GM23248 (cell line): ENCODE measurements at regions not wholly inside any gene's neighbourhood (a gene's known extent, or its start where the extent isn't known, plus 50 kb on each side); places are given as distances from the start of the nearest gene placed in this dataset.

Experiments
- DNase-seq: peaks from one replicate; pipeline ENCODE4 v3.0.0-alpha.2; 2015
- H2AFZ ChIP-seq: fragments of 200-600 bp; sonication (generic); 2 replicates; pipeline ENCODE4 v1.6.1; 2016; ENCODE audit warnings: antibody characterized with exemption
- H3F3A ChIP-seq: fragments of 200-600 bp; sonication (generic); 2 replicates; pipeline ENCODE4 v1.6.1; 2016; ENCODE audit warnings: mild to moderate bottlenecking, antibody characterized with exemption, mixed run types; ENCODE audit not compliant: insufficient read depth
- H3K27ac ChIP-seq: fragments of 200-600 bp; sonication (generic); 2 replicates; pipeline ENCODE4 v1.5.1; 2016; ENCODE audit warnings: mild to moderate bottlenecking
- H3K27me3 ChIP-seq: fragments of 200-600 bp; sonication (generic); replicated peaks from 2 replicates; pipeline ENCODE4 v1.6.1; 2016; ENCODE audit warnings: mild to moderate bottlenecking; ENCODE audit not compliant: insufficient read depth
- H3K36me3 ChIP-seq: fragments of 200-600 bp; sonication (generic); 2 replicates; pipeline ENCODE4 v1.6.1; 2016; ENCODE audit warnings: low read depth, mild to moderate bottlenecking
- H3K4me1 ChIP-seq: fragments of 200-600 bp; sonication (generic); 2 replicates; pipeline ENCODE4 v1.6.1; 2016; ENCODE audit warnings: mild to moderate bottlenecking; ENCODE audit not compliant: insufficient read depth
- H3K4me2 ChIP-seq: fragments of 200-600 bp; sonication (generic); one replicate; pipeline ENCODE4 v1.6.1; 2016; ENCODE audit warnings: mild to moderate bottlenecking; ENCODE audit not compliant: unreplicated experiment
- H3K4me3 ChIP-seq: fragments of 200-600 bp; sonication (generic); 2 replicates; pipeline ENCODE4 v1.5.1; 2016; ENCODE audit warnings: mild to moderate bottlenecking
- H3K79me2 ChIP-seq: fragments of 200-600 bp; sonication (generic); 2 replicates; pipeline ENCODE4 v1.6.1; 2016; ENCODE audit warnings: mild to moderate bottlenecking; ENCODE audit not compliant: insufficient read depth
- H3K9ac ChIP-seq: fragments of 200-600 bp; sonication (generic); 2 replicates; pipeline ENCODE4 v1.6.1; 2016; ENCODE audit warnings: mild to moderate bottlenecking
- H3K9me2 ChIP-seq: fragments of 200-600 bp; sonication (generic); 2 replicates; pipeline ENCODE4 v1.6.1; 2016; ENCODE audit warnings: mixed run types, mild to moderate bottlenecking, moderate library complexity; ENCODE audit not compliant: insufficient read depth
- H3K9me3 ChIP-seq: fragments of 200-600 bp; sonication (generic); one replicate; pipeline ENCODE4 v1.6.1; 2017; ENCODE audit warnings: low read depth
- H4K20me1 ChIP-seq: fragments of 200-600 bp; sonication (generic); 2 replicates; pipeline ENCODE4 v1.6.0; 2016; ENCODE audit not compliant: insufficient read depth
- EZH2 ChIP-seq: fragments of 200-600 bp; sonication (generic); IDR thresholded peaks from 2 replicates; pipeline ENCODE4 v1.6.1; 2018; ENCODE audit warnings: antibody characterized with exemption, mild to moderate bottlenecking; ENCODE audit not compliant: insufficient read depth, poor library complexity, severe bottlenecking
- EZH2phosphoT487 ChIP-seq: fragments of 200-600 bp; sonication (generic); IDR thresholded peaks from 2 replicates; pipeline ENCODE4 v1.6.1; 2018; ENCODE audit warnings: antibody characterized with exemption, moderate library complexity, mild to moderate bottlenecking, low read depth; ENCODE audit not compliant: insufficient read depth
- WGBS, 2 experiments: methylation state at CpG; one replicate each; pipeline ENCODE4 v1.1.6; 2015 to 2017; ENCODE audit warnings: low lambda C conversion rate in 2 of 2, low coverage in 1 of 2; ENCODE audit errors: missing lambda C conversion rate in 2 of 2; 5-methylcytosine and 5-hydroxymethylcytosine counted together
- in situ Hi-C: fragments of 300-500 bp; cut with MboI; formaldehyde crosslinking; loops from 2 replicates; pipeline ENCODE4 v1.15.0; 2020

DNA sequence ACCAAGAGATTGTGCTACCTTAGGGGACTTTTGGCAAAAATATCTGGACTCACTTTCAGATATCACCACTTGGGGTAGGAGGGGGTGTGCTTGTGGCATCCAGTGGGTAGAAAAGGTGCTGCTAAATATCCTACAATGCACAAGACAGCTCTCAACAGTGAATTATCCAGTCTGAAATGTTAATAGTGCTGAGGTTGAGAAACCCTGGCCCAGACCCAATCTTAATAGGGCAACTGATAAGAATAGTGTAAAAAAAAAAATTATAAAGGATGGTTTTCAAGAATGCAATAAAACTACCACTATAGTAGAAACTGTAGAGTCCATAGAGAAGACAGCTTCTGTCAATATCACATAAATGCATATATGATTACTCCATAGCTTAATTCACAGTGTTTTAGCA is 185.5 kb downstream of the ZNF330 start:
- Histone ChIP-seq H3K36me3 (no peaks in the 10 kb centered on the region), H3K79me2 (no peaks in the 10 kb centered on the region), H4K20me1 (no peaks in the 10 kb centered on the region), H3K9me3 (no peaks in the 10 kb centered on the region), H3K27ac (no peak overlapping the region), H3K4me3 (no peak overlapping the region), H3K9me2 (no peaks in the 10 kb centered on the region), H3K27me3 (no peaks in the 10 kb centered on the region; the same call in 1 of the 2 replicates), H2AFZ (no peak overlapping the region), H3K4me1 (peaks cover 13% of the 10 kb centered on the region), H3F3A (peaks cover 10% of the 10 kb centered on the region), H3K9ac (no peak overlapping the region), H3K4me2 (no peak overlapping the region)
- in situ Hi-C loops = no loop called here
- no peak for TF ChIP-seq EZH2
- no peak for TF ChIP-seq EZH2phosphoT487
- no peak for DNase-seq

DNA sequence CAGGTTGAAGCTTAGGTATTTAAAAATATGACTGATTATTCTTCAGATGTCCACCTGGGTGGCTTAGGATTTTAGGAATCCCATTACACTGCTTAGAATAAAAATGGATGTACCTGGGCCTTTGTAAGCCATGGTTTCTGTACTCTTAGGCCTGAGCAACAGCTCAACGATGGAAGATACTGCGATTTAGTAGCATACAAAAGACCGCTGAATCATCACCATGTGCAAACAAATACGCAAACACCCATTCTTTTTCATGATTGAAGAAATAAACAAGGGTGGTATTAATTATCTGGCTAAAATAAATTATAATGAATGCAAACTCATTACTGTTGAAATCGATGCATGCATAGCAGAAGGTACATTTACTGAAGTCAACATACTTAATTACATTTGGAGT is 188.9 kb downstream of the ZNF330 start:
- Histone ChIP-seq H3F3A (peaks cover 14% of the 10 kb centered on the region), H3K9me3 (no peaks in the 10 kb centered on the region), H2AFZ (no peak overlapping the region), H3K4me1 (peaks cover 22% of the 10 kb centered on the region), H3K9me2 (no peaks in the 10 kb centered on the region), H3K27ac (no peak overlapping the region), H3K36me3 (no peaks in the 10 kb centered on the region), H4K20me1 (no peaks in the 10 kb centered on the region), H3K79me2 (no peaks in the 10 kb centered on the region), H3K4me2 (no peak overlapping the region), H3K9ac (no peak overlapping the region), H3K27me3 (no peaks in the 10 kb centered on the region), H3K4me3 (no peak overlapping the region)
- DNase-seq = no peak
- 79 to 82% methylated on average over 5 of the region's 5 CpGs for WGBS, 2 experiments
- in situ Hi-C loops = no loop called here
- TF ChIP-seq EZH2phosphoT487 = no peak
- no peak for TF ChIP-seq EZH2

DNA sequence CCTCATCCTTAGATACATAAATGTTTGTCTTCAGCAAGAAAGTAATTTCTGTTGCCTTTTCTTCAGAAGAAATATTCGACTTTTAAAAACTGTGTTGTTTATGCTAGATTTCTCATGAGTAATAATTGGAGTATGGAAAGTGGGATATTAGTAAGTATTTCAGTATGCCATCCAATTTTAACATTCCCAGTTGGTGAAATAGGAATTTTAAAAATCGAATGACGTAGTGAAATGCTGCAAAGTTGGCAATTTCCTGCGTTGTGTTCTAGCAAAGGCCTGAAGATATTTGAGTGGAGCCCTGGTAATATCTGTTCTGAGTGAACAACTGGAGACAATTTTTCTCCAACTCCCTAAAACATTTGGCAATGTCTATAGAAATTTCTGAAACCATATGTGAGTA is 190.1 kb downstream of the ZNF330 start:
- 7 to 12% methylated on average over 4 of the region's 4 CpGs for WGBS, 2 experiments
- Histone ChIP-seq H3K4me3 (peak overlapping the region; percentile 23; the same call in 1 of the 2 replicates), H3K9ac (peak overlapping the region; percentile 11; the same call in 1 of the 2 replicates), H3K4me1 (peaks cover 26% of the 10 kb centered on the region), H3K27me3 (no peaks in the 10 kb centered on the region), H3K36me3 (no peaks in the 10 kb centered on the region), H3K9me2 (no peaks in the 10 kb centered on the region), H4K20me1 (no peaks in the 10 kb centered on the region), H3F3A (peaks cover 20% of the 10 kb centered on the region), H3K9me3 (no peaks in the 10 kb centered on the region), H3K4me2 (peak overlapping the region; percentile 54), H3K27ac (peak overlapping the region; percentile 45), H2AFZ (peak overlapping the region; percentile 45), H3K79me2 (no peaks in the 10 kb centered on the region)
- DNase-seq = peak; percentile 77
- TF ChIP-seq EZH2phosphoT487 (no peak), EZH2 (no peak)
- in situ Hi-C loops = no loop called here

DNA sequence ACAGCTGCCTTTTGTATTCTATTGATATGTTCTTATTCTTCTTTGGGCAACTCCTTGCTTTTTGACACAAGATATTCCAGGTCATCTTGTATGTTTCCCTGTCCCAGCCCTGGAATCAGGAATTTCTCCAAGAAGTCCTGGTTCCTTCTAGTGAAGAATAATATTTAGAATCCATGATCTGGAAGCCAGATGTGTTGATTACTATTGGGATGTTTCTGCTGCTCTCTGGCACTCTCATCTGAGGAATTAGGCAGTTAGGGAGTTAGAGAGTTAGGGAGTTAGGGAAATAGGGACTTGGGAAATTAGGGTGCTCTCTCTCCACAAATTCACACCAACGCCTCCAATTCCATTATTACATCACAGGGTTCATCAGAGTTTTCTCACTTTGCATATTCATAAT is 191.2 kb downstream of the ZNF330 start:
- in situ Hi-C loops = no loop called here
- H3K27ac ChIP-seq = no peak overlapping the region
- TF ChIP-seq EZH2phosphoT487 (no peak), EZH2 (no peak)
- H3K9ac ChIP-seq = no peak overlapping the region
- H2AFZ ChIP-seq = no peak overlapping the region
- no peak overlapping the region for H3K4me3 ChIP-seq
- no peaks in the 10 kb centered on the region for H3K9me3 ChIP-seq
- peaks cover 37% of the 10 kb centered on the region for H3K4me1 ChIP-seq
- H3F3A ChIP-seq = peaks cover 29% of the 10 kb centered on the region
- 75 to 77% methylated on average over 1 of the region's 1 CpG for WGBS, 2 experiments
- H3K36me3 ChIP-seq = no peaks in the 10 kb centered on the region
- H3K9me2 ChIP-seq = no peaks in the 10 kb centered on the region
- no peaks in the 10 kb centered on the region for H3K79me2 ChIP-seq
- no peaks in the 10 kb centered on the region for H4K20me1 ChIP-seq
- no peak overlapping the region for H3K4me2 ChIP-seq
- no peak for DNase-seq
- no peaks in the 10 kb centered on the region for H3K27me3 ChIP-seq

DNA sequence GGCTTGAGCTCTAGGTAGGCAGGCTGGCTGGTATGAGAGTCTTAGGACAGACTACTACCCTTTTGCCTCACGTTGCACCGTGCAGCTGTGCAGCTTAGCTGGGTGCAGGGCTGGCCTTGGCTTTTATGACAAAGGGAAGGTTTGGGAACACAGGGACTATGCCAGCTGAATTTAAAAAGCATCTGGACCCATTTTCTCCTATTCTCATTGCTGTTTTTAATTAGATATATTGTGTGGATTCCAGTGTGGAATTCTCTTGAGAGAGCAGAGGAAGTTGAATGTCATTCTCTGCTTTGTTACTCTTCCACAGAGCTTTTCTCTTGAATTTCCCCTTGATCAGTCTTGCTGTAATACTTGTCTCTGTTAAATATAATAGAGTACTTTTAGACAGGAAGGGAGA is 192.7 kb downstream of the ZNF330 start:
- H3K79me2 ChIP-seq = no peaks in the 10 kb centered on the region

More for the DNA sequence above, 192.7 kb downstream of the ZNF330 start:
- Histone ChIP-seq H2AFZ (no peak overlapping the region), H3K9me2 (no peaks in the 10 kb centered on the region), H3K9ac (no peak overlapping the region), H3K27me3 (no peaks in the 10 kb centered on the region), H3K4me1 (peaks cover 49% of the 10 kb centered on the region), H3K36me3 (no peaks in the 10 kb centered on the region), H3K27ac (no peak overlapping the region), H3K4me3 (no peak overlapping the region), H4K20me1 (no peaks in the 10 kb centered on the region), H3F3A (peaks cover 42% of the 10 kb centered on the region), H3K4me2 (no peak overlapping the region), H3K9me3 (no peaks in the 10 kb centered on the region)
- no peak for DNase-seq
- in situ Hi-C loops = no loop called here
- TF ChIP-seq EZH2phosphoT487 (no peak), EZH2 (no peak)
- WGBS, 2 experiments = 61 to 74% methylated on average over 2 of the region's 2 CpGs
